Inflammatory macrophage (primary cell): ENCODE measurements at regions not wholly inside any gene's neighbourhood (a gene's known extent, or its start where the extent isn't known, plus 50 kb on each side); places are given as distances from the start of the nearest gene placed in this dataset.

Source experiments
- DNase-seq, 2 donors: peaks; one replicate each; pipeline ENCODE4 v3.0.0-alpha.2; 2020 to 2022

DNA sequence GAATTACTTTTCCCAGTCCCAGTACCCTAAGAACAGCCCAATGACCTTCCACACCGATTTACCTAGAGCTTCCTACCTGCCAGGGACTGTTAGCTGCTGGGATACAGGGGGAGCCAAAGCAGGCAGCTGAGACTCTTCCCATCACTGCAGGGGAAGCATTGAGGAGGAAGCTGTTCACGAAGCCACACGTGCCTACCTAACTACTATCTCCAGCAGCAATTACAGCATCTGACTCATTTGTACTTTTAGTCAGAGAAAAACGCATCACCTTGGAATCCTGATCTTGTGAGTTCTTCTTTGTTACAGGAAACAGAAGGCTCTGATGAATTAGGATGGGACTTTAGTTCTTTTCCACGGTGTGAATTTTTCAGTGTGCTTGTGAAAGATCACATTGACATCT, 113.7 kb upstream of the DHX40 start:
- no peak for DNase-seq

DNA sequence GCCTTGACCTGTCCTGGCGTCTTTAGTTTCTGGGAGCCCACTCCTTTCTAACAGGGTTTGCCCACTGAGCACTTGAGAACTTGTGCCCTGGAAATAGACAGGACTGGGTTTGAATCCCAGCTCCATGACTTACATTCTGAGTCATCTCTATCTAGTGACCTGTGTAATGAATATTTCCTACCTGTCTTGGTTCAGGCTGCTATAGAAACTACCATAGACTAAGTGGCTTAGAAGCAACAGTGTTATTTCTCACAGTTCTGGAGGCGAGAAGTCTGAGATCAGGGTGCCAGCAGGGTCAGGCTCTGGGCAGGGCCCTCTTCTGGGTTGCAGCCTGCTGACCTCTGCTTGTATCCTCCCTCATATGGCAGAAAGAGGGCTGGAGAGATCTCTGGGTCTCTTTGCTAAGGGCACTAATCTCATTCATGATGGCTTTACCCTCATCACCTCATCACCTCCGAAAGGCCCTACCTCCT, 110.7 kb upstream of the DHX40 start:
- DNase-seq = no peak

DNA sequence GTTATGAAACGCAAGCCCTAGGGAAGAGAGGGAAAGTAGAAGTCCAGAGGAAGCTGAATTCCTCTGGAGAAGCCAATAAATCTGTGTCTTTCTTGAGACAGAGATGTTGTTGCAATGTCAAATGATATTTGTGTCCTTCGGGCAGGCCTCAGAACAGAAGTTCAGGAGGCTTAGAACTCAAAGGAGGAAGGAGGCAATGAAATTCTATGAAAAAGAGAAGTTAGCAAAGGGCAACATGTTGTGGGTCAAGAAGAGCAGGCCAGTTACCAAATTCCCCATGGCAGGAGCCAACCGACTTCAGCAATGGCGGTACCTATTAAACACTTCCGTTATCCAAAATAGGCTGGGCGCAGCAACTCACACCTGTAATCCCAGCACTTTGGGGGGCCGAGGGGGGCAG, 109.0 kb upstream of the DHX40 start:
- DNase-seq = peak; percentile 77 to 92

DNA sequence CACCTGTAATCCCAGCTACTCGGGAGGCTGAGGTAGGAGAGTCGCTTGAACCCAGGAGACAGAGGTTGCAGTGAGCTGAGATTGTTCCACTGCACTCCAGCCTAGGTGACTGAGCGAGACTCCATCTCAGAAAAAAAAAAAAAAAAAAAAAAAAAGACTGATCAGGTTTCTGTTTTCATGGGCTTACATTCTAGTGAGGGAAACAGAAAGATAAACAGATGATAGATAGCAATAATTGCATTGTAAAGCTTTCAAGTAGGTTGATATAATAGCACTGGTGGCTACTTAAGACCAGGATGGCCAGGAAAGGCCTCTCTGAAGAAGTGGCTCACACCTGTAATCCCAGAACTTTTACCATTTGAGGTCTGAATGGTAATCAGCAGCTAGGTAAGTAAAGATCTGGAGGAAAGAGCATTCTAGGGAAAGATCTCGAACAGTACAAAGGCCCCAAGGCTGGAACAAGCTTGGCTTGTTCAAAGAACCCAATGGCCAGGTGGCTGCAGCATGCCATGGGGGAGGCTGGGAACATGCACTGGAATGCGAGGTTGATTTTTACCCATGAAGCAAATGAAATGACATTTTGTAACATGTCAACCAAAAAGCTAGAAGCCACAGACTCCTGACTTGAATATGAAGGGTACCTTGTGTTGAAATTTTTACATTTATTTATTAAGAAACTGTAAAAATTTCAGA, 108.3 kb upstream of the DHX40 start:
- DNase-seq = no peak

DNA sequence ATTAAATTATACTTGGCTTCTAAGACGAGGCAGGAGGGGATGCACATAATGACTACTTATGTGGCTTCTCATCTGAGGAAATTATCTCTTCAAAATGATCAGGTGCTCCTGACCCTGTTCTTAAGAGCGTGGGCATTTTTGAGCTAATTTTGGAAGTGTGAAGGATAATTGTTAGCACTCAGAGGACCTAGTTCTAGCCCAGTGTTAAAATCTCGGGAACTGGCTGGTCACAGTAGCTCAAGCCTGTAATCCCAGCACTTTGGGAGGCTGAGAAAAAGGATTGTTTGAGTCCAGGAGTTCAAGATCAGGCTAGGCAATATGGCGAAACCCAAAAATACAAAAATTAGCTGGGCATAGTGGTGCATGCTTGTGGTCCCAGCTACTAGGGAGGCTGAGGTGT, 103.0 kb upstream of the DHX40 start:
- no peak for DNase-seq

DNA sequence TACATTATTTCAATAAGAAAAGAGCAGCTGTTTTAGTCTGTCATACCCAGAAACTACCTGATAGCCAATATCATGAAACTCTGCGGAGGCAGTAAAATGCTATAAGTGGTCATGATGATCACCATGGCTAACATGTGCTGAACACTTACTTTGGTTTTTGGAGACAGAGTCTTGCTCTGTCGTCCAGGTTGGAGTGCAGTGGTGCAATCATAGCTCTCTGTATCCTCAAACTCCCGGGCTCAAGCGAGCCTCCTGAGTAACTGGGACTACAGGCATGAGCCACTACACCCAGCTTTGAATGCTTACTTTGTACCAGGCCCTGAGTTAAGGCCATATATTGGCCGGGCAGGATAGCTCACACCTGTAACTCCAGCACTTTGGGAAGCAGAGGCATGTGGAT, 101.2 kb upstream of the DHX40 start:
- no peak for DNase-seq

DNA sequence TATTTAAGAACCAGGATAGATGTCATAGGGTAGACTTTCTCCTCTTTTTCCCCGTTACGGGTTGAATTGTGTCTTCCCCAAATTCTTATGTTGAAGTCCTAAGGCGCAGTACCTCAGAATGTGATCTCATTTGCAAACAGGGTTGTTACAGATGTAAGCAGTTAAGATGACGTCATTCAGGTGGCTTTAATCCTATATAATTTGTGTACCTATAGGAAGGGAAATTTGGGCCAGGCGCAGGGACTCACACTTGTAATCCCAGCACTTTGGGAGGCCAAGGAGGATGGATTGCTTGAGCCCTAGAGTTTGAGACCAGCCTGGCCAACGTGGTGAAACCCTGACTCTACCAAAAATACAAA, 99.5 kb upstream of the DHX40 start:
- no peak for DNase-seq

DNA sequence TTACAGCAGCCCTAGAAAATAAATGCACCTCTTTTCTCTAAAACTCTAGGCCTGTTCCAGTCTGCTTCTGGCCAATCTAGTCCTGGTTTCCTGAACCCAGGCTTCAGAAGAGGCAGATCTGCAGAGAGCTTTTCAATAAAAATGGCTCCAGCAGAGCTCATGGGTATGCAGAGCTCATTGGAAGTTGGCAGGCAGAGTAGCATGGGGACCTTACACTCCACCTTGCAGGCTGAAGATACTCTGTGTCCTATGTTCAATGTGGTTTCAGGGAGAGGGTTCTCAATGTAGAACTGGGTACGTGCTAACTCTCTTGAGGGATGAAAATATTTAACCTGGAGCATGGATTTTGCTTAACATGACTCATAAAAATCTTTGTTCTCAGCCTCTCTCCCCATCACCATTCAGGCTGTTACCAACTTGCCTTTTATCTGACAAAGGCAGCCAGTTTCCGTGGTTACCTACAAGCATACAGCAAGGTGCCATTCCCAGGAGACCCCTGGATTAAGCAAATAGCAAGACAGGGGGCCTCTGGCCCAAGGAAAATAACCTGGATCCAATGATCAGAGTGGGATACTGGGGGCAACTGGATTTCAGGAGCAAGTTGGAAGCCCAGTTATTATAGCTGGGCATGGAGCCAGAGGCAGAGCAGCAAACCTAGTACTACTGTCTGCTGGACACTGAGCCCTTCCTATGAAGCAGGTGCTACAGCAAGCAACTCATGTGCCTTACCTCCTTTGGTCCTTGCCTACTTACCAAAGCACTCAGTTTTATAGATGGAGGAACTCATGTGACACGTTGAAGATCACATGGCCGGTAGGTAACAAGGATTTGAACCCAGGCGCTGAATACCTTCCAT, 98.2 kb upstream of the DHX40 start:
- DNase-seq = no peak

DNA sequence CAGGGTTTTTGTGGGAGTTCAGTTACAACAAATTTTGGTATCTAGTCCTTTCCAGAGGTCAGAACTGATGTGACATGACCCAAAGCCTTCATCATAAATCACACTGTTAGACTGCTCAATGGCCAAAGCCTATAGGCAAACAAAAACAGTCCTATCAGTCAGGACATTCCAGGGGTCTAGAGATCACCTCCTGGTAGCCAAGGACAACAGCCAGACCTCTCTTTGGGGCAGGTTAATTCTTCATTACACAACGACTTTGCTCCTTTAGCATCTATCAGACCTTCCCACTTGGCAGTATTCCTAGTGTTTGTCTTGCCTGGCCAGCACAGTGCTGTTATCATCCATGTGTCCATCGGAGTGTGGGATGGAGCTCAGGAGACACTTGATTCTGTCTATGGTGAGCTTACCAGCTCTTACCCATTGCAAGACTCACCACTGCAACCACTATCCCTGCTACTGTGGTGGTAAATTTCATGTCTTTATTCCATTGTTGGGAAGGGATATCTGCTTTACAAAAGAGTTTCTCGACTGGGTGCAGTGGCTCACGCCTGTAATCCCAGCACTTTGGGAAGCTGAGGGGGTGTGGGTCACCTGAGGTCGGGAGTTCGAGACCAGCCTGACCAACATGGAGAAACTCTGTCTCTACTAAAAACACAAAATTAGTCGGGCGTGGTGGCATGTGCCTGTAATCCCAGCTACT, 95.5 kb upstream of the DHX40 start:
- no peak for DNase-seq

DNA sequence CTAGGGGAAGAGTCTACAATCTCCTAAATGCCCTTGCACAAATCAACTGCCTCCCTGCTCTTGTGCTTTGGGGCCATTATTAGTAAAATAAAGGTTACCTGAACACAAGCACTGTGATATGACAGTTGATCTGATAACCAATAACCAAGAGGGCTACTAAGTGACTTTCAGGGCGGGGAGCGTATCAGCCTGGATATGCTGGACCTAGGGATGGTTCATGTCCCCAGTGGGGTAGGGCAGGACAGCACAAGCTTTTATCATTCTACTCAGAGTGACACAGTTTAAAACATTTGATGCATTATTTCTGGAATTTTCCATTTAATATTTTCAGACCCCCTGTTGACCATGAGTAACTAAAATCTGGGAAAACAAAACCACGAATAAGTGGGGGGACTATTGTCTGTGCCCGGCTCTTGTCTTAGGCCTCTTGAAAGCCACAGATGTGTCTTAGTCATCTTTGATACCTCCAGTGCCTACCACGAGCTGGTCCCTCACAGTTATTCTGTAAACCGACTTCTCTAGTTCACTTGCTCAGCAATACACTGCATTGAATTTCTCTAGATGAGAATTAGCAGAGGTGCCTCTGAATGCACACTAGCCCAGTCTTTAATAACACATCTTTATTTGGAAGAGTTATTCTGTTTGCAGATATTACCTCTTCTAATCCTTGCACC, 94.6 kb upstream of the DHX40 start:
- no peak for DNase-seq

DNA sequence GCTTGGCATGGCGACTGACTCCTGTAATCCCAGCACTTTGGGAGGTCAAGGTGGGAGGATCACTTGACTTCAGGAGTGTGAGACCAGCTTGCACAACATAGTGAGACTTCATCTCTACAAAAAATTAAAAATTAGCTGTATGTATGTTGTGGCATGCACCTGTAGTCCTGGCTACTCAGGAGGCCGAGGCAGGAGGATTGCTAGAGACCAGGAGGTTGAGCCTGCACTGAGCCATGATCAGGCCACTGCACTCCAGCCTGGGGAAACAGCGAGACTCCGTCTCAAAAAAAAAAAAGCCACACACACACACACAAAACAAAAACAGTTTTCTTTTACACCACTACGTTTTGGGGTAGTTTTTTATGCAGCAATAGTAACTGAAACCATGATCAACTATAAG, 89.0 kb upstream of the DHX40 start:
- DNase-seq = no peak

DNA sequence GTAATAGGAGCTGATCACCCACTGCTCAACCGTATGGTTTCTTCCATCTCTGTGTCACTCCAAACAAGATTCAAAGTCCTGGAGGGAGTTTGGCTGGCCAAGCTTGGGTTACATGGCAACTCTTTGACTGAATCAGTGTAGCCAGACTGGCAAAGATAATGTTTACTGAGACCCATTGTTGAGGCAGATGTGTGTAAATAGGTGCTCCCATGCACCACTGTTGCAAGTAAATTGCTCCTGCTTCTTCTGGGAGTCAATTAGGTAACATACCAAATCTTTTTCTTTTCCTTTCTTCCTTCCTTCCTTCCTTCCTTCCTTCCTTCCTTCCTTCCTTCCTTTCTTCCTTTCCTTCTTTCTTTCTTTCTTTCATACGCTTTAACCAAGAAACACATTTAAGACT, 86.3 kb upstream of the DHX40 start:
- no peak for DNase-seq

DNA sequence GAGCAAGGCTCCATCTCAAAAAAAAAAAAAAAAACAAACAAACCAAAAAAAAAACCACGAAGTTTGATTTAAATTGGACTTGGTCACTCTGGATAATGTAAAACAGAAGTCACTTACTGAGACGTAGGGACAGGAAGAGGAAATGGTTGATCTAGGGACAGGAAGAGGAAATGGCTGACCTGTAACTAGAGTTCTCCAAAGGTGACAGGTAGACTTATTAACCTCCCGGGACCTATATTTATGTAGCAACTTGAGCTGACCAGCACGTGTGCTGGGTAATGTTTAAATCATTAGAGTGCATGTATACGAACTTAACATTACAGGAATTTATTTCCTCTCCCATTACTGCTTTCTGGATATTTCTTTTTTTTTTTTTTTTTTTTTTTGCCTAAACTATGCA, 81.5 kb upstream of the DHX40 start:
- no peak for DNase-seq

DNA sequence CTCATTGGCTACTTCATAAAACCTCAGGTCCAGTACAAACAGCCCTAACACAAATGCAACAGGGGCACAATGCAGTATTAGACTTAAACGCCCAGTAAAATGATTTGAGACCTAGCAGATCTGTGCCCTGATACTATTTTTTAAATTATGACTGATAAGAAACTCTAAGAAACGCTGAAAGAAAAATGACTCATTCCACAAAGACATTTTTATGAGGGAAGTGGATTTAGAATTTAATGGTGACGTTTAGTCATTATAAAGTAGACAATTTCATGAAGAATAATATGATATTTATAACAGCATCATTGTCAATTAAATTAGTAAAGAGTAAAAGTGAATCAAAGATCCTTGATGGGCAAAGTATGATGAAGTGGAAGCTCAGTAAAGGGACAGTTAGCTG, 80.4 kb upstream of the DHX40 start:
- no peak for DNase-seq

DNA sequence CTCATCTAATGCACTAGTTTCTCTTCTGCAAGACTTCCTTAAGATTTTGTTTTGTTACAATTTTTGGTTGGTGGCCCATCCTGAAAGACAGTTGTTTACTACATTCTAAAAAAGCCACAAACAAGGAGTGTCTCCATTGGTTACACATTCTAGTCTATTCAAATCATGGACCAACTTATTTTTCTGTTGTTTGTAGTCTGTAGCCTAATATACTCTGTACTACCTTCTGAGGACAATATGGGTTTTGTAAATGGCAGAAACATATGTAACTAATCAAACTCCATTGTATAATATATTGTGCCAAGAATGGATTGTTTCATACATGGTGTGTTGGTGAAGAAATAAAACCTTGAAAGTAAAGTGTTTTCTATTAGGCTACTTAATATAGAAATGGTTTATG, 79.5 kb upstream of the DHX40 start:
- DNase-seq = no peak

DNA sequence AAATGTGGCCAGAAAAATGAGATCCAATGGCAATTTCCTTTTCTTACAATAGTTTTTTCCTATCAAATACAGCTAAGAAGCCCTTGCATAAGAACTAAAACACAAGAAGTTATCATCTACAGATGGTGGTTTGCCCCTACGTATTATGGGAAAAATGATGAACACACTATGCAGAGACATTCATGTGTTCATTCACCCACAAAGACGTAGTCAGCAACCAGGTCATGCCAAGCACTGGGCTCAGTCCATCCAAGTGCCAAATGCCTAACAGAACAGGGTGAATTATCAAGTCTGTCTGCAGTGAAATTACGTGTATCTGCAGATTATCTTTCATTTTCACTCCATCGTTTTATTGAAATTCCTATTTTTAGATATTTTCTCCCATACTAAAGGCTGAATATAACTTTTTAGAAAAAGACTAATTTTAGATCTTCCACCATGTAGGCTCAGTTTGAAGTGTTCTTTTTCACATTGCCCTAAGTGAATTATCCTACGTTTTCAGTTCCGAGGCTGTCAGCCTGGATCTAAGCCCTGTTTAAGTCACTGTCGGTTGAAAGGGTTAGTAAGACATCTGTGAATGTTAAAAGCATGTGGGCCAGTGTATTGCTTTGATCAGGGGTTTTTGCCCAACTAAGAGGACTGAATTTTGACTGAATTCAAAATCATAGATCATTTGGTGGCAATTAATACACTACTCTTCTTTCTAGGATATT, 78.1 kb upstream of the DHX40 start:
- no peak for DNase-seq

DNA sequence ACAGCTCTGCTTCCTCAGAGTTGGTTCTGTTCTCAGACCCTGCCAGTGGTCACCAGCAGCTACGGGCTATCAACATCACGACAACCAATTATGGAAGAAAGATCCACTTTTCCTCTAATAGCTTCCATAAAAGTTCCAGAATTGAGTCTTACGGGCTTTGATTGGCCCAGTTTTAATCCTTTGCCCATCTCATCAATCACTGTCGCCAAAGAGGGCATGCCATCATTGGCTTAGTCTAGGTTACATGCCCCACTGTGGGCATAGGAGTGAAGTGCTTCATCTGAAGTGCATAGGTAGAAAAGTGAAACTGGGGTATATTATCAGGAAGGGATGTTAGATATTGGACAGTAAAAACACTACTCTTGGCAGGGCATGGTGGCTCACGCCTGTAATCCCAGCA, 76.6 kb upstream of the DHX40 start:
- no peak for DNase-seq

DNA sequence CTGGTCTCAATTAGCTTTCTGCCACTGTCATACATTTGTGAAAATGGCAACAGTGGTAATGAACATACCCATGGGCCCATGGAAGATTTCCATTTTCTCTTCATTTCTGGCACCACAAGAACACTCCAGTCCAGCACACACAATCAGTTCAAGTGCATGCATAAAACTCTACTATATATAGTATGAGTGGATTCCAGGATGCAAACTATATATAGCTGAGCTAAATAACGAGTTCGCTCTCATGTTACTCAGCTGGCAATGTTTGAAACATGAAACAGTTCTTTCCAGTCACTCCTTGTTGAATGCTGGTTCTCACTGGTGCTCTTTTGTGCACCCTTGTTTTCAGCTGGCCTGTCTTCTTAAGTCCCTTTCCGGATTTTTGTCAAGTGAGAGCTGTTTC, 75.2 kb upstream of the DHX40 start:
- no peak for DNase-seq

DNA sequence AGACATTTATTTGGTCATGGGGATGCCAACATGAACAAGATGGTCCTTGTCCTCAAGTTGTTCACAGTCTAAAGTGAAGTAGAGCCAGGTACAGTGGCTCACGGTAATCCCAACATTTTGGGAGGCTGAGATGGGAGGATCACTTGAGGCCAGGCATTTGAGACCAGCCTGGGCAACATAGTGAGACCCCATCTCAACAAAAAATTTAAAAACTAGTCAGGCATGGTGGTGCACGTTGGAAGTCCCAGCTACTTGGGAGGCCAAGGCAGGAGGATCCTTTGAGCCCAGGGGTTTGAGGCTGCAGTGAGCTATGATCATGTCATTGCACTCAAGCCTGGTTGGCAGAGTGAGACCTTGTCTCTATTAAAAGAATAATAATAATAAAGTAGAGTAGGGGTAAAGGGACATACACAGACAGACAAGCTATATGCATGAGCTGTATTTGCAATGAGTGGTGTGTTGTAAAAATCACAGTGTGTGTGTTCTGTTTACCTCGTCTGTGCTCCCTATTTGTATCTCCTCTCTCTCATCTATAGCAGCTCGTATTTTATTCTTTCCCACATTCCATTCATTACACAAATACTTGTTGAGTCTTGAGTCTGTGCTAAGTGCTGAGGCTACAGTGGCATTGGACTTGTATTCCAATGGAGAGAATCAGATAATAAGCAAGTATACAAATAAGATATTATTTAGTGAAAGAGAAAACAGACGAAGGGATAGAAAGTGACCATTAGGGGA, 73.9 kb upstream of the DHX40 start:
- DNase-seq = no peak

DNA sequence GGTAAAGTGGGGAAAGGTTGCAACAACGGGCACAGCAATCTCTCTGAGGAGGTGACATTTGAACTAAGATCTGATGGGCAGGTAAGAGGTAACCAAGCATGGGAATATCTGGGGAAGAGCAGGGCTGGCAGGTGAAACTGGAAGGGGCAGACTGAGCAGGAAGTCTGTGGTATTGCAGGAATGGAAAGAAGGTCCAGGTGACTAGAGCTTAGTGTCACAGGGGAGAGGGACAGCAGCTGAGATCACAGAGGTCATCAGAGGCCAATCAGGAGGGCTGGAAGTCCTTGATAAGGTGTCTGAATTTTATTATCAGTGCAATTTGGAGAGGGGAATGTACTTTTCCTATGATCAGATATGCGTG, 73.3 kb upstream of the DHX40 start:
- no peak for DNase-seq

DNA sequence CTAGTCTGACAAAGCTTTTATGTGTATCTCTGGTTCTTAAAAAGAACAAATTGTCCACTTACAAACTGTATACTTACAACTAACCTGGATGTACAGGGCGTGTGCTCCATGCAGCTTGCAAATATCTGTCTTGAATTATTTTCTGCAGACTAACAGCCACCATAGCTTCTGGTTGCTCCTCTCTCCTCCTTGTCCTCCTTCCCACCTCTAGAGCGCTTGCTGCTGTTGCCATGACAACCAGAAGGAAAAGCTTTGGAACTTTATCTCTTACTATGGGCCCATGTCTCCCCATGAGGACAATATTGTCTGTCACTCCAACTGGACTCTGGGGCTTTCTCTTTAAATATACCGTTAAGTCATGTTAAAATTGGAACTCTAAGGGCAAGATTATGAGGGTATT, 71.5 kb upstream of the DHX40 start:
- no peak for DNase-seq
